CD4-positive, alpha-beta T cell treated with Interleukin-2 at 100 ng/mL for 4 hours (primary cell): ENCODE measurements at regions not wholly inside any gene's neighbourhood (a gene's known extent, or its start where the extent isn't known, plus 50 kb on each side); places are given as distances from the start of the nearest gene placed in this dataset.

Experiments used
- DNase-seq: peaks from one replicate; pipeline ENCODE4 v3.0.0-alpha.2; 2020; ENCODE audit warnings: low spot score

DNA sequence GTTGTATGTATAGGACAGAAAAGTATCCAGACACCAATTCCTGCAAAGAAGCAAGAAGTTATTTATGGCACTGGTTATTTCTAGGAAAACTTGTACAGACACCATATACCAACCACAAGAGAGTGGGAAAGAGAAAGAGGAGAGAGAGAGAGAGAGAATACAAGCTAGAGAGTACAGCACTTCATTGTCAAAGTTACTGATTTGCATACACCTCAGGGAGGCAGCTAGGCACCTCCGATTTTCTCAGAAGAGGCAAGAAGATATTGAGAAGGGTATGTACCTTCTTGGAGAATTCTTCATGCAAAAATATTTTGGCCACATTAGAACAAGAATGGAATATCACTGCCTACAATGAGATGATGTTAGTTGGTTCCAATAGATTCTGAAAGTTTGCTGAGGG lies 333.9 kb upstream of the PIK3C3 start:
- no peak for DNase-seq

DNA sequence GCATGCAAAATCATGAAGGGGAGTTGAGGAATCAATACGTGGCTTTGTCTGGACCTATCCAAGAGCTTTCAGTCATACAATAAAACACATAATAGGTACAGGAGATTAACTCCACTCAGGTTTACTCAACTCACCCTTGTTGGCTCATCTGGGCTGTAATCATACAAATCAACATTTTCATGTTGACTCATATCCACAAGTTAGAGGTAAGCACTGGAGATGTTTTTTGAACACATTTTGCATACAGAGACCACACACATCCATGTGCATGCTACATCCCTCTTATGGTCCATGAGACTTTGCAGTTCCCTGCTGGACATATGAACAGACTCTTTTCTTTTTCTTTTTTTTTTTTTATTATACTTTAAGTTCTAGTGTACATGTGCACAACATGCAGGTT lies 336.9 kb upstream of the PIK3C3 start:
- no peak for DNase-seq

DNA sequence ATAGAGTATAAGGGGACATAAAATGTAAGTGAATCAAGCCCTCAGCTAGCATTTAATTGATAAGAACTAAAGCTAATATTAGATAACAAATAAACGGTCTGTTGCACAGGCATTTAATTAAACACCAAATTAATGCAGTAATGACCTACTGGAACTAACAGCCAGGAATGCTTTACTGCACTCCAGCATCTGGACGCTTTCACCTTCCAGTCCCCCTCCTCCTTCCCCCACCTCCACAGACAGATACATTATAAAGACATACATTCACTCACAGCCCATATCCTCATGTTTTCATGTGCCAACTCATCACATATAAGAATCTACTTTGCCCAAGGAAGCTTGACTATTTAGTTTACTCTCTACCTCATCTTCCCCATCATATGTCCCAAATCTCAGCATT lies 337.4 kb upstream of the PIK3C3 start:
- DNase-seq, result no peak

DNA sequence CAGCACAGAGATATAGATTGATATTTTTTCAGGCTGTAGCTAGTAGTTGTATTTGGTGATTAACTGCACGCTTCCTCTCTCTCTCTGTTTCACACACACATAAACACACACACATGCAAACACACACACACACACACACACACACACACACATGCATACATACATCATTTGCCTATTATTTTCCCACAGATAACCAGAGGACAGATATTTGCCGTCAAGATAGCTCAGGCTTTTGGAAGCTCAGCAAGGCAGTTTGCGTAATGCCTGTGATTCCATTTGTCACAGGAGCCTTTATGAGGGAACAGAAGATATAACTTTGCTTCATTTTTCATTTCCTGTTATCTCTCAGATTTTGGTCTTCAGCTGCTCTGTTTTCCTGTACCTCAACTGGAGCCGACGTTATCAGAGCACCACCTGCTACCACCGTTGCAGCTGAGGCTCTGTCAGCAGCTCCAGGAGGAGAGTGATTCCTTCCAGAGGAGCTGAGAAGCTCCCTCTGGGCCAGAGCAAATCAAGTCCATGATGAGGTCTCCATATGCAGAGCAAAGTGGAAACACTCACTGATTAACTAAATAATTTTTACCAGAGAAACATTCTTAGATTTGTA lies 341.9 kb upstream of the PIK3C3 start:
- no peak for DNase-seq

DNA sequence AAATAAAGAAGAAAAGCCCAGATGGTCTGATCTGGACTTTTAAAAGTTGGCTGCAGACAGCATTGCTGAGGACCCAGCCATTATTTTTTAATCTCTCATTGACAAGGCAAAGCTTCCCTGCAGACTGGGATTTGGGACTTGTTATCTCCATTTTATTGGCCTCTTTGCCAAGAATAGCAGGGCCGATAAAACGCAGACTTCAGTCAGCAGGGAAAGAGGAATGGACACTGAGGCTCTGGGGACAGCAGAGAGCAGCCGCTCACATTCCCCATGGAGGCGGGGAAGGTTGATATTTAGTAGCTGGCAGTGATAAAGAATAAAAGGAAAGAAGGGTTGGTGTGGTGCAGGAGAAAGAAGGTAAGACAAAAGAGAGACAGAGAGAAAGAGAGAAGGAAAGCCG lies 350.1 kb upstream of the PIK3C3 start:
- no peak for DNase-seq

DNA sequence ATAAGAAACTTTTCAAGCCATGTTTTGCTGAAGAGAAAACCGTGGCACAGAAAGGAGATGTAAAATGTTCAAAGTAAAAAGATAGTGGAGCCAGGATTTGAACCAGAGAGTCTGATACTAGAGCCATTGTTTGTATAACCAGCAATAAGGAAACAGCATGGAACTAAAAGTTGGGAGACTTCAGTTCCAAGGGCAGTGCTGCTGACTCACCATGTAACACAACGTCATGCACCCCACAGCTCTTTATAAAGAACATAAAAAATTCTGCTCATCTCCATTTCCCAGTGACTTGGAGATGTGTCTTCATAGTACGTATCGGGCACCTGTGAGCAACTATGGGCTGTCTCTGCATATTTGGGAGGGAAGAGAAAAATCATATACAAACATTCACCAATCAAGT lies 353.0 kb upstream of the PIK3C3 start:
- DNase-seq, result no peak

DNA sequence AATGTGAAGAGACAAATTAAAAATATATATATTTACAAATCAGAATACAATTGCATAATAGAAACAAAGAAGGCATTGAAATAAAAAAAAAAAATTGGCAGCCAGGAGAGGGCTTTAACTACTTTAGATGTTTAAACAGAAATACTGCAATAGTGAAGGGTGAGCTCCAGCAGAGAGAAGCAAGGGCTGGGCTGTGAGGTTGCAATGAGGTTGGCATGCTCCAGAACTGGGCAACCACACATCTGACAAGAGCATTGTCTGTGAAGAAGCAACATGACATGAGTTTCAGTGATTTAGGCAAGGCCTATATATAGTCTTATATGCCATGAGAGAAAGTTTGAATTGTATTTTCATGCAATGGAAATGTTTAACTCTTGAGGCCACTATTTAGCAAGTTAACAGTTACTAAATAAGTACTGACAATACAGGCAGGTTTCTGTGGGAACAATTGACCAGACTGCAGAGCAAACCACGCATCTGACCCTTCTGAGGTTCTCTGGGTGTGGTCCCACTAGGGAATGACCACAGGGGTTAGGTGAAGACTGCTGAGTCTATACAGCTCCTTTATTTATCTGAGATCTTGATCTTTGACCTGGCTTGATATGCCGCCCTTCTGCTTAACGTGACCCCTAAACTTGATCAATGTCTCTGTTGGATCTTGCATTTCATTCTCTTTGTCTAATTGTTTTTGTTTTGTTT lies 354.2 kb upstream of the PIK3C3 start:
- no peak for DNase-seq

DNA sequence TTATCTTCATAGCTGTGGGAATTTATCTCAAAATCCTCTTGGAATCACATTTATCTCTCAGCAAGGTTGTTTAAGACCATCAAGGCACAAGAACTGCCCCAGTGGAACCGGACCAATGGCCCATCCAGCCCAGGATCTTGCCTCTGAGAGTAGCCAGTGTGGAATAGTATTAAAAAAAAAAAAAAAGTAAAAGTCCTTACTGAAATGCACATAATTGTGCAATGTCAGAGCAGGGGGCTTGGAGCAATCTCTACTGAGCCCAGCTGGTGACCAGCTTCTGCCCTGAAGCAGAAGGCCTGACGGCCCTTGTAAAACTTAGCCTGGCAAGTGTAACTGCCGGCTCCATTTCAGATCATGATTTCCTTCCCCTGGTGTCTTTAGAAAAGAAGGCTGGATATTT lies 355.6 kb upstream of the PIK3C3 start:
- DNase-seq, result no peak

DNA sequence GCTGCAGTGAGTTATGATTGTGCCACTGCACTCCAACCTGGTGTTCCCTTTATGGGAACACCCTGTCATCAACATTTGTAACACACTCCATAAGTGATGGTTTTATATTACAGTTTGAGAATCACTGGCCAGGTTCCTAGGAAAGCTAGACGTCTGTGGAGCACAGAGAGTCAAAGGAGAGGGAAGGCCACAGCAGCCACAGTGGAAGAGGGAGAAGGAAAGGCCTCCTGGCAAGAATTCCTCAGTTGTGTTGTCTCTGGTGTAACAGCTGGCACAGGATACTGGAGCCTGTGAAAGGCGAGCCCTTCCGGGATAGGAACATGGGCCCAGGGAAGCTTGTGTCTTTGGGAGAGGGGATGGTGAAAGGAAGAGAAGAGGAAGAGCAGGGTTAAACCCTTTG lies 360.5 kb upstream of the PIK3C3 start:
- no peak for DNase-seq

DNA sequence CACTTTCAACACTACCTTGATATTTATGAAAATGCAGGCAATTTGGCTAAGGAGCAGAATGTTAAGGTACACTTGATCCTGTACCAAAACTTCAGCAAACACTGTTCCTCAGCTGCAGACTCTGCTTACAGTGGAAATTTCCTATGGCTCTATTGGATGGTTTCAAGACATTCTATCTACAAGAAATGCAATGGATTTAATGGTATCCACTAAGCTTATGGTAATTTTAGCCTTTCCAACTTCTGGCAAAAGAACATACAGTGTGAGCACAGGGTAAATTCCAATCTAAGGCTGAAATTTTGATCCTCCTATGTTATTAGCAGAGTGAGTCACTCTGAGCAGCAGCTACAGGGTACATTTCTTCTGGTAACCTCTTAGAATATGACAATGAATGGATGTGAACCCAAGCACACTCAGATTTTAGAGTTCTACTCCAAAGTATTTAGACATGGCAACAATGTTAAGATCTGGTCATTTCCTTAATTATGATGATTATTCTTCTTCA lies 361.8 kb upstream of the PIK3C3 start:
- DNase-seq, result no peak

DNA sequence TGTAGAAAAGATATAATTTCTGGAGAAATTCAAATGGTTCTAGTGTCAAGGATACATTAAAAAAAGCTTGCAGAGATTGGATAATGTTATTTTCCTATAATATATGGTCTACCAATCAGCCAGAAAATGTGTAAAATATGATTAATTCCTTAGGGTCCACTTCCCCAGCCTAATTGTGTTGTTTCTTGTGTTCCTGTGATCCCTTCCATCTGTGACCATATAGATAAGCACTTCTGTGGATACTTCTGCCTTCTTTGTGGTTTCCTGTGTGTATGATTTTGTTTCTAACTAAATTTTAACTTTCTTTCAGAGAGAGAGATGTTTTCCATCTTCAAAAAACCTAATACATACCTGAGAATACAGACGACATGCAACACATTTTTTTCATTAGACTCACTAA lies 367.1 kb upstream of the PIK3C3 start:
- DNase-seq, result no peak

DNA sequence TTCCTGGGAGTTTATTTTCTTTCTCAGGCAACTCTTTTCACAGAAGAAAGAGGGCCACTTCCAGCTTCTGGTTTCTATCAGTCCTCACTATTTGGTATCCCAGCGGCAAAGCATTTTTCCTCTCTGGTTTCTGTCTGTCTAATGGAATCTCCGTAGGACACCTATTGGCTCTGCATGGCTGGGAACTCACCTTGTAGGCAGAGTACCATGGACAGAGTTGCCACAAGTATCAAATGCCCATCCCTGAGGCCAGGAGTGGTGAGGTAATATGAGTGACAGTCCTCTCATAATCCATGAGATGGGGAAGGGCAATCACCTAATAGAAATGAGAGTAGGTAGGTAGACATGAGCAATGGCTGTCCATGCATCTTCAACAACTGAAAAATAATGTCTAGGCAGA lies 369.5 kb upstream of the PIK3C3 start:
- no peak for DNase-seq

DNA sequence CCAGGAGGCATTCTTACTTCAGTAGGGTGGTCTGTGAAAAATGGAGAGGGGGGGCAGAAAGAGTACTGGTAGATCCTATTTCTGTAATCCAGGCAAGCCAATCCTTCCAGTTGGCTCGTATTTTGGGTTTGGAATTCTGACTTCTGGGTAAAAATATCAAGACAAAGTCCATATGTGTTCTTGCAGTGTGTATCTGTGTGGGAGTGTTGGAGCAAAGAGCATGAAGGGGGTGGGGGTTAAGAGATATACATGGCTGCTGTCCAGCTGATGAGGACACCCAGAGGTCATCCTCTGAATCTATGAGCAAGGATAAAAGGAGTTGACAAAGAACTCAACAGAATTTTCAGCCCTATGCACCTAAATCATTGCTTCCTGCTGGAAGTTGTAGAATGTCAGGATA lies 375.8 kb upstream of the PIK3C3 start:
- no peak for DNase-seq

DNA sequence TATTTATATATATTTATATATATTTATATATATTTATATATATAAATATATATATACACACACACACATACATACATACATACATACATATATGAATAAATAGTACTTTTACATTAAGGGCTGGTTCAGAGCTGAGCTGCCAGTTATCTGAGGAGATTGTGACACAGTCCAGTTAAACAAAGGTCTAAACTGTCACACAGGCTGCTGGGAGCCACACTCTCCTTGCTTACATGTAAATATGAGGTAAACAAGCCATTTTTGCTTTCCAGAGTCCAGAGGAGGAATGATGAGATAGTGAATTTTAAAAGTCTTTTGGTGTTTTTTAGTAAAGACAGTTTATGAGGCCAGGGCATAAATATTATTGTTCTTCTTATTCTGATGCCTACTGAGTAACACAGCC lies 377.5 kb upstream of the PIK3C3 start:
- no peak for DNase-seq

DNA sequence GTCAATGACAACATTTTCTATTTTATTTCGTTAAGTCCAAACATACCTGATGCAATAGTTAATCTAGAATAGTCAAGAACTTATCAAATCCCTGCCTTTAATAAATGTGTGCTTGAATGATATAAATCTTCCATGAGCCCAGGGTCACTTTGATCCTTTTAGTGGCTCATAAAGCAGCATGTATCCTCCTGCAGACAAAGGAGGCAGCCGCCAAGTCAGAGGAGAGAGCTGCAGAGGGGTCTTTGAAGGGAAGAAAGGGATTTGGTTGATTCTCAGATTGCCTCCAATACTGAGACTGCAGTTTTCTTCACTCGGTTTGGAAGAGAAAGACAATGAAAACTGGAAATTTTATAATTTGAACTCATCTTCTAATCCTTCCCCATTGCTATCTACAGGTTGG lies 378.4 kb upstream of the PIK3C3 start:
- DNase-seq, result no peak

DNA sequence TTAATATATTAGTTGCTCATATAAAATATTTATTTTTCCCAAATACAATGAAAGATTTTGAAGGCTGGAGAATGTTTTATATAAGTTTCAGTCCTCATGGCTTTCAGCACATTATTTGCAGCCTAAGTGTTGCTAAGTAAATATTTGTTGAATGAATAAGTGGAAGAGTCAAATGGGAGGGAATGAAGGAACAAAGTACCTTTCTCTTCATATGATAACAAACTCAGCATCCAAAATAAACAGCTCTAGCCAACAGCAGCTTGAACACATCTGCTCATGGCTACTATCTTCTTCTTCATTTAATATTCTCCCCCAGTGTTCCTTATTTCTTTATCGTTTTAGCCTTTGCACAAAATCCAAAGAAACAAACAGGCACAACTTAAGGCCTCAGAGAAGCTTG lies 385.2 kb upstream of the PIK3C3 start:
- no peak for DNase-seq

DNA sequence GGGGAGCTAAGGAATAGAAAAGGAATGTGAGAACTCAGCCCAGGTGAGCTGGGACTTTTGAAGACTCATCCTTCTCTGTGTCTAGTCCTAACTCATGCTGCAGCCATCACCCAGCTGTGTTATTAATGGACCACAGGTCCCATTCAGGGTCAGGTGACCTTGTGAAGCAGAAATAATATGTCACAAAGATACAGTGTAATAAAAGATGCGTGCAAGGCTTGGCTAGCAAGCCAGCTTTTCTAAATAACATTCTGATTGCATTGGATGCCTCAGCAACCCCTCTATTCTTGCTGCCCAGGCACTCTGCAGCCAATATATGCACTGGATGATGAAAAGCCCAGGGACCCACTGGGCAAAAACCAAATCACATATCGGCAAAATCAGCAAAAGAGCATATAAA lies 393.1 kb upstream of the PIK3C3 start:
- no peak for DNase-seq

DNA sequence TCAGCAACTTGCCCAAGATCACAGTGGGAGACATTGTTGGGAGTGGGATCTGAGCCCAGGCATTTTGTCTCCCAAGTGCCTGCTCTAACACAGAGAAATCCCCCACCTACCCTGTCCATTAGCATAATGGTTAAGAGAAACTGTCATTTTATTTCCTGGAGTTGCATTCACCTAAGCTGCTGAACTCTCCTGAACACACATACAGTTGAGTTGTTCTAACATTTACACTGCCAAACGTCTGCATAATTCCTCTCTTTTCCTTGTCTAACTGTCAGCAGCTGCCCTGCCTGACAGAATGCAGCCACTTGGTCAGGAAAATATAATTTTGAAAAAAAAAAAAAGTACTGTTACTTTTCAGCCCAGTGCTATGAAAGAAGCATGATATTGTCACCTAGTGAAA lies 396.3 kb upstream of the PIK3C3 start:
- no peak for DNase-seq

DNA sequence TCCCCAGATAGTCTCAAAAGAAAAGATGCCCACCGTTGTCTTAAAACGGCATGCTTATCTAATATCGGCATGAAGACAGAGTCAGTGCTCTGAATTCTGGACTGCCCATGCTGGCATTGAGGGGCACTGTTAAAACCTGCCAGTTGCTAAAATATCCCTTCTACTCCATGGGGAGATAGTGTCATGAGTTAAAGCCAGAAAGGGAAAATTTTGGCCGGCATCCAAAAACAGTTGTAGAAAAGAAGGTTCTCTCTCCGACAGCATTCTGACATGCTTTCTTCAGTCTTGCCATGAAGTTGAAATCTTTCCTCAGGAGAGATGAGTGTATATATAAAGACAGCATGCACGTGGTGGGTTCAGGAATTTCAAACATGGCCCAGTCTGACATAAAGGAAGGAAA lies 401.3 kb upstream of the PIK3C3 start:
- no peak for DNase-seq

DNA sequence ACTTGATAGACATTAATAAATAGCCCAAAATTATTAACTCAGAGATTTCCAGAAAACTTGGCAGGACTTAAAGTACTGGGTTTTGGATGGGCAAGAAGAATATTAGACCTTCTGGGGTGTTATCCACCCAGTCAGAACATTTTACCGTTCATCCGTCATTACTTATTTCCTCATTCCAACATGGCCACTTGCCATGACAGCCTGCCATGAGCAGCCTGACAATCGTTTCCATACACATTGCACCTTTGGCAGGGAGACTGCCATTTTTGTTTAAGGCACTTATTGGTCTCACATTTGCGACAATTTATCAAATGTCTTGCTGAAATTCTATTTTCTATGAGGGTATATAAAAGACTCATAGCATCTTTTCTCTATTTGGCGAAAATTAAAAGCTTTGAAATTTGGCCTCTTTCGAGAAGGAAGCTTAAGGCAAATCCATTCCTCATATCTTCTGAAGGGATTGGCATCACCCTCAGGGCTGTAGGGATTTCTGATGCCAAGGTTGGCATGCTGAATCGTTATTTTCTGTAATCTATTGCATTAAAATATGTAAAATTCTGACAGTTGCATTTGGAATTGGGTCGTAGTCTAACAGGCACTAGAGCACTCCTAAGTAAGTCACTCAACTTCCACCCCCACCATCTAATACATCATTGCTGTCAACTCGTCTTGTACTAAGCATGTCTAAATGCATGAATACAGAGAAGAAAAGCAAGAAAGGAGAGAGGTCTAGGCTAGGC lies 406.3 kb upstream of the PIK3C3 start:
- no peak for DNase-seq

DNA sequence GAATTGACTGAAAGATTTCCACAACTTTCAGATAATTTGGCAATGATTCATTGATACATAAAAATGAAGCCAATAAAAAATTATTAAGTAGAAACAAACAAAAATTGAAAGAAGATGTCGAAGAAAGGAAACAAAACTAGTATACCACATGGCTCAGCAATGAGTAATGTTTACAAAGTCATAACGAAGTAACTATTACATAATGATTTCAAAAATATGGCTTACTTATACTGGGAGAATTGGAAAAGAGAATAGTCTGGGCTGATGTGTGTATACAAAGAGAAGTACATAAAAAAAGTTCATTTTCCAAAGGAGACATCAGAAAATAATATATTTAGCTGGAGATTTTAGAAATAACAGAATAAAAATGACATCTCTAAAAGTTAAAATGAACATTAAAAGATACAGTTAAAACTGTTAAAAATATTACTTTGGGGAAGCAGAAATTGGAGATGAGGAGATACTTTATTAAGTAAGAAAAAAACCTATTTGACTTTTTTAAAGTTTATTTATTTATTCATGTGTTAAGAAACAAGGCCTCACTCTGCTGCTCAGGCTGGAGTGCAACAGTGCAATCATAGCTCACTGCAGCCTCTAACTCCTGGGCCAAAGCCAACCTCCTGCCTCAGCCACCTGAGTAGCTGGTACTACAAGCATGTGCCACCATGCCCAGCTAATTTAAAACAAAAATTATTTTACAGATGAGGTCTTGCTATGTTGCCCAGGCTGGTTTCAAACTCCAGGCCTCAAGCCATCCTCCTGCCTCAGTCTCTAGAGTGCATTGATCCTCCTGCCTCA lies 409.7 kb upstream of the PIK3C3 start:
- no peak for DNase-seq

DNA sequence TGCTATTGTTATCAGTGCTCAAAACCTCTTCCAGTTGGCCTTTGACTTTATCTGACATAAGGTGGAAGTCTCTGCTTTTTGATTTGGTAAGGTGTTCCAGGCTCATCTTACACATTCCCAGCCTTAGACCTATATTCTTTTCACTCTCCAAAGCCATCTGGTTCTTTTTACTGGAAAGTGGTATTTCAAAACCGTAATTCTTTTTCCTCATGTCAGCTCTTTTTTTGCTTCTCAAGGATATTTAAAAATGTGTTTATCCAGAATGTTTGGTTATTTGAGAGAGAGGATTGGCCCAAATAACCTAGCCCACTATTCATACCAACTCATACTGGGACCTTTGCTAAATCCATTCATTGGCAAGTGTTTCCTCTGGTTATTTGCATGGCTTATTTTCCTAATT lies 411.2 kb upstream of the PIK3C3 start:
- DNase-seq, result no peak
